ENCODE measurements at regions not wholly inside any gene's neighbourhood (a gene's known extent, or its start where the extent isn't known, plus 50 kb on each side); places are given as distances from the start of the nearest gene placed in this dataset.

- no peak overlapping the region for H3K27ac Mint-ChIP-seq
- H3K36me3 Mint-ChIP-seq: no peaks in the 10 kb centered on the region
- no peak overlapping the region for H3K4me3 Mint-ChIP-seq
- H3K4me1 Mint-ChIP-seq: no peaks in the 10 kb centered on the region
- peaks cover 1% of the 10 kb centered on the region for H3K27me3 Mint-ChIP-seq
- H3K9me3 Mint-ChIP-seq: no peaks in the 10 kb centered on the region
- ATAC-seq (ENCODE audit: low read depth): no peak
- no peak for DNase-seq (ENCODE audit: low spot score in 2 of 2)
Observed at GRCh38 chr2:176758426-176758825, 454.2 kb upstream of the HNRNPA3 start.

GRCh38 chr2:176760439-176760838 is 452.2 kb upstream of the HNRNPA3 start:
- Mint-ChIP-seq H3K36me3 (no peaks in the 10 kb centered on the region), H3K27ac (no peak overlapping the region), H3K4me1 (no peaks in the 10 kb centered on the region), H3K4me3 (no peak overlapping the region), H3K9me3 (no peaks in the 10 kb centered on the region), H3K27me3 (no peaks in the 10 kb centered on the region)
- DNase-seq (ENCODE audit: low spot score in 2 of 2) (no peak), ATAC-seq (ENCODE audit: low read depth) (no peak)

- DNase-seq (ENCODE audit: low spot score in 2 of 2) (no peak), ATAC-seq (ENCODE audit: low read depth) (no peak)
- peaks cover 8% of the 10 kb centered on the region for H3K27me3 Mint-ChIP-seq
- no peaks in the 10 kb centered on the region for H3K9me3 Mint-ChIP-seq
- H3K4me1 Mint-ChIP-seq: no peaks in the 10 kb centered on the region
- H3K36me3 Mint-ChIP-seq: no peaks in the 10 kb centered on the region
- H3K27ac Mint-ChIP-seq: no peak overlapping the region
- H3K4me3 Mint-ChIP-seq: no peak overlapping the region
Observed at GRCh38 chr2:176763130-176763529, 449.5 kb upstream of the HNRNPA3 start.

GRCh38 chr2:176763851-176764404 is 448.7 kb upstream of the HNRNPA3 start:
- Mint-ChIP-seq H3K4me1 (peaks cover 4% of the 10 kb centered on the region), H3K27me3 (peaks cover 10% of the 10 kb centered on the region), H3K9me3 (no peaks in the 10 kb centered on the region), H3K27ac (no peak overlapping the region), H3K36me3 (no peaks in the 10 kb centered on the region), H3K4me3 (no peak overlapping the region)
- no peak for ATAC-seq (ENCODE audit: low read depth)
- no peak for DNase-seq (ENCODE audit: low spot score in 2 of 2)

GRCh38 chr2:176764921-176765320 is 447.7 kb upstream of the HNRNPA3 start:
- H3K27me3 Mint-ChIP-seq: peaks cover 10% of the 10 kb centered on the region
- peaks cover 7% of the 10 kb centered on the region for H3K4me1 Mint-ChIP-seq
- H3K36me3 Mint-ChIP-seq: no peaks in the 10 kb centered on the region
- H3K9me3 Mint-ChIP-seq: no peaks in the 10 kb centered on the region
- ATAC-seq (ENCODE audit: low read depth) (no peak), DNase-seq (ENCODE audit: low spot score in 2 of 2) (no peak)
- no peak overlapping the region for H3K27ac Mint-ChIP-seq
- no peak overlapping the region for H3K4me3 Mint-ChIP-seq

- ATAC-seq (ENCODE audit: low read depth) (no peak), DNase-seq (ENCODE audit: low spot score in 2 of 2) (no peak)
- Mint-ChIP-seq H3K9me3 (no peaks in the 10 kb centered on the region), H3K27ac (no peak overlapping the region), H3K4me3 (no peak overlapping the region), H3K27me3 (peaks cover 10% of the 10 kb centered on the region), H3K36me3 (no peaks in the 10 kb centered on the region), H3K4me1 (peaks cover 7% of the 10 kb centered on the region)
Observed at GRCh38 chr2:176766005-176766404, 446.6 kb upstream of the HNRNPA3 start.

GRCh38 chr2:176768185-176768584 is 444.4 kb upstream of the HNRNPA3 start:
- Mint-ChIP-seq H3K36me3 (peaks cover 3% of the 10 kb centered on the region), H3K27ac (no peak overlapping the region), H3K4me1 (peaks cover 7% of the 10 kb centered on the region), H3K4me3 (no peak overlapping the region), H3K27me3 (peaks cover 10% of the 10 kb centered on the region), H3K9me3 (peaks cover 5% of the 10 kb centered on the region)
- no peak for ATAC-seq (ENCODE audit: low read depth)
- DNase-seq (ENCODE audit: low spot score in 2 of 2): no peak

GRCh38 chr2:176769021-176769420 is 443.6 kb upstream of the HNRNPA3 start:
- peaks cover 5% of the 10 kb centered on the region for H3K9me3 Mint-ChIP-seq
- peaks cover 10% of the 10 kb centered on the region for H3K27me3 Mint-ChIP-seq
- DNase-seq (ENCODE audit: low spot score in 2 of 2): no peak
- H3K4me3 Mint-ChIP-seq: no peak overlapping the region
- peaks cover 3% of the 10 kb centered on the region for H3K36me3 Mint-ChIP-seq
- no peak for ATAC-seq (ENCODE audit: low read depth)
- no peak overlapping the region for H3K27ac Mint-ChIP-seq
- H3K4me1 Mint-ChIP-seq: peaks cover 7% of the 10 kb centered on the region

GRCh38 chr2:176769499-176770370 is 442.9 kb upstream of the HNRNPA3 start:
- H3K36me3 Mint-ChIP-seq: peaks cover 3% of the 10 kb centered on the region
- H3K27me3 Mint-ChIP-seq: peaks cover 10% of the 10 kb centered on the region
- no peak overlapping the region for H3K4me3 Mint-ChIP-seq
- H3K4me1 Mint-ChIP-seq: peaks cover 7% of the 10 kb centered on the region
- H3K9me3 Mint-ChIP-seq: peaks cover 5% of the 10 kb centered on the region
- no peak for ATAC-seq (ENCODE audit: low read depth)
- H3K27ac Mint-ChIP-seq: no peak overlapping the region
- no peak for DNase-seq (ENCODE audit: low spot score in 2 of 2)

- no peak overlapping the region for H3K27ac Mint-ChIP-seq
- ATAC-seq (ENCODE audit: low read depth) (no peak), DNase-seq (ENCODE audit: low spot score in 2 of 2) (no peak)
- peaks cover 7% of the 10 kb centered on the region for H3K4me1 Mint-ChIP-seq
- H3K36me3 Mint-ChIP-seq: peaks cover 3% of the 10 kb centered on the region
- peaks cover 5% of the 10 kb centered on the region for H3K9me3 Mint-ChIP-seq
- peaks cover 4% of the 10 kb centered on the region for H3K27me3 Mint-ChIP-seq
- no peak overlapping the region for H3K4me3 Mint-ChIP-seq
Observed at GRCh38 chr2:176772816-176773215, 439.8 kb upstream of the HNRNPA3 start.

GRCh38 chr2:176774766-176775451 is 437.7 kb upstream of the HNRNPA3 start:
- peaks cover 2% of the 10 kb centered on the region for H3K27me3 Mint-ChIP-seq
- no peak overlapping the region for H3K4me3 Mint-ChIP-seq
- no peak overlapping the region for H3K27ac Mint-ChIP-seq
- ATAC-seq (ENCODE audit: low read depth) (no peak), DNase-seq (ENCODE audit: low spot score in 2 of 2) (no peak)
- H3K9me3 Mint-ChIP-seq: peaks cover 5% of the 10 kb centered on the region
- peaks cover 3% of the 10 kb centered on the region for H3K36me3 Mint-ChIP-seq
- H3K4me1 Mint-ChIP-seq: no peaks in the 10 kb centered on the region

- DNase-seq (ENCODE audit: low spot score in 2 of 2) (no peak), ATAC-seq (ENCODE audit: low read depth) (no peak)
Observed at GRCh38 chr2:176777262-176777661, 435.3 kb upstream of the HNRNPA3 start.

GRCh38 chr2:176779917-176780316 is 432.7 kb upstream of the HNRNPA3 start:
- peaks cover 5% of the 10 kb centered on the region for H3K36me3 Mint-ChIP-seq
- H3K4me1 Mint-ChIP-seq: peaks cover 4% of the 10 kb centered on the region
- H3K9me3 Mint-ChIP-seq: peaks cover 5% of the 10 kb centered on the region
- peaks cover 2% of the 10 kb centered on the region for H3K27me3 Mint-ChIP-seq
- H3K27ac Mint-ChIP-seq: no peak overlapping the region
- no peak for DNase-seq (ENCODE audit: low spot score in 2 of 2)
- no peak overlapping the region for H3K4me3 Mint-ChIP-seq
- ATAC-seq (ENCODE audit: low read depth): no peak

More at GRCh38 chr2:176777262-176777661, 435.3 kb upstream of the HNRNPA3 start:
- H3K27ac Mint-ChIP-seq: no peak overlapping the region
- peaks cover 5% of the 10 kb centered on the region for H3K36me3 Mint-ChIP-seq
- H3K4me3 Mint-ChIP-seq: no peak overlapping the region
- H3K27me3 Mint-ChIP-seq: peaks cover 2% of the 10 kb centered on the region
- peaks cover 4% of the 10 kb centered on the region for H3K4me1 Mint-ChIP-seq
- H3K9me3 Mint-ChIP-seq: peaks cover 8% of the 10 kb centered on the region

- Mint-ChIP-seq H3K4me1 (peaks cover 4% of the 10 kb centered on the region), H3K9me3 (peaks cover 5% of the 10 kb centered on the region), H3K36me3 (peaks cover 5% of the 10 kb centered on the region), H3K4me3 (no peak overlapping the region), H3K27ac (no peak overlapping the region), H3K27me3 (no peaks in the 10 kb centered on the region)
- ATAC-seq (ENCODE audit: low read depth) (no peak), DNase-seq (ENCODE audit: low spot score in 2 of 2) (no peak)
Observed at GRCh38 chr2:176780348-176780747, 432.2 kb upstream of the HNRNPA3 start.

All from memory B cell (primary cell).